ENCODE measurements at regions not wholly inside any gene's neighbourhood (a gene's known extent, or its start where the extent isn't known, plus 50 kb on each side); places are given as distances from the start of the nearest gene placed in this dataset.
"Not testable (repeated sequence)": the region's sequence is repeated elsewhere in the genome, so short reads cannot be mapped to it uniquely, and the experiment has no call there.

GRCh38 chr15:59779110-59779509 is 90.0 kb upstream of the BNIP2 start:
- DNase-seq (no peak), ATAC-seq (ENCODE audit: low read depth in 2 of 2) (no peak)
- Mint-ChIP-seq H3K4me3 (no peak overlapping the region), H3K36me3 (no peaks in the 10 kb centered on the region), H3K27me3 (peaks cover 0 to 34% (median 24%) of the 10 kb centered on the region in 3 donors), H3K9me3 (no peaks in the 10 kb centered on the region), H3K27ac (no peak overlapping the region), H3K4me1 (no peaks in the 10 kb centered on the region)

- H3K4me3 Mint-ChIP-seq: no peak overlapping the region
- no peaks in the 10 kb centered on the region for H3K36me3 Mint-ChIP-seq
- H3K27ac Mint-ChIP-seq: no peak overlapping the region
- H3K27me3 Mint-ChIP-seq: peaks cover 0 to 18% (median 12%) of the 10 kb centered on the region in 3 donors
- no peaks in the 10 kb centered on the region for H3K9me3 Mint-ChIP-seq
- no peak for ATAC-seq (ENCODE audit: low read depth in 2 of 2)
- no peak for DNase-seq
- H3K4me1 Mint-ChIP-seq: no peaks in the 10 kb centered on the region
These were observed 75.7 kb upstream of the BNIP2 start for GRCh38 chr15:59764775-59765174.

GRCh38 chr15:59762558-59762957 is 73.4 kb upstream of the BNIP2 start:
- no peak overlapping the region for H3K4me3 Mint-ChIP-seq

GRCh38 chr15:59760256-59760655 is 71.1 kb upstream of the BNIP2 start:
- peaks cover 5 to 34% (median 24%) of the 10 kb centered on the region in 3 donors for H3K27me3 Mint-ChIP-seq
- not testable (repeated sequence) for H3K27ac Mint-ChIP-seq; H3K9me3 Mint-ChIP-seq; H3K4me1 Mint-ChIP-seq; ATAC-seq (ENCODE audit: low read depth in 2 of 2); H3K36me3 Mint-ChIP-seq; H3K4me3 Mint-ChIP-seq; DNase-seq

More at GRCh38 chr15:59762558-59762957, 73.4 kb upstream of the BNIP2 start:
- no peak for DNase-seq
- peak overlapping the region in 1 of 6 donors; percentile 32 for H3K27ac Mint-ChIP-seq
- H3K9me3 Mint-ChIP-seq: no peaks in the 10 kb centered on the region
- no peaks in the 10 kb centered on the region for H3K4me1 Mint-ChIP-seq
- no peaks in the 10 kb centered on the region for H3K36me3 Mint-ChIP-seq
- H3K27me3 Mint-ChIP-seq: peaks cover 0 to 25% (median 16%) of the 10 kb centered on the region in 3 donors
- no peak for ATAC-seq (ENCODE audit: low read depth in 2 of 2)

- peaks cover 0 to 2% (median 0%) of the 10 kb centered on the region in 7 donors for H3K9me3 Mint-ChIP-seq
- no peaks in the 10 kb centered on the region for H3K36me3 Mint-ChIP-seq
- peaks cover 17 to 53% (median 41%) of the 10 kb centered on the region in 3 donors for H3K27me3 Mint-ChIP-seq
- no peak overlapping the region for H3K27ac Mint-ChIP-seq
- H3K4me3 Mint-ChIP-seq: no peak overlapping the region
- DNase-seq (no peak), ATAC-seq (ENCODE audit: low read depth in 2 of 2) (no peak)
- peaks cover 0 to 9% (median 3%) of the 10 kb centered on the region in 3 donors for H3K4me1 Mint-ChIP-seq
These were observed 62.7 kb upstream of the BNIP2 start for GRCh38 chr15:59751552-59752413.

GRCh38 chr15:59746777-59747176 is 57.7 kb upstream of the BNIP2 start:
- DNase-seq (no peak), ATAC-seq (ENCODE audit: low read depth in 2 of 2) (no peak)
- Mint-ChIP-seq H3K4me1 (peaks cover 0 to 9% (median 7%) of the 10 kb centered on the region in 3 donors), H3K36me3 (peaks cover 5 to 8% of the 10 kb centered on the region in 2 donors), H3K27ac (no peak overlapping the region), H3K4me3 (no peak overlapping the region), H3K9me3 (peaks cover 5 to 23% (median 16%) of the 10 kb centered on the region in 7 donors), H3K27me3 (peaks cover 26 to 43% (median 32%) of the 10 kb centered on the region in 3 donors)

- H3K36me3 Mint-ChIP-seq: peaks cover 5 to 8% of the 10 kb centered on the region in 2 donors
- no peak overlapping the region for H3K4me3 Mint-ChIP-seq
- H3K27me3 Mint-ChIP-seq: peaks cover 24 to 34% (median 26%) of the 10 kb centered on the region in 3 donors
- H3K9me3 Mint-ChIP-seq: peaks cover 5 to 23% (median 14%) of the 10 kb centered on the region in 7 donors
- H3K4me1 Mint-ChIP-seq: peaks cover 0 to 3% (median 0%) of the 10 kb centered on the region in 3 donors
- H3K27ac Mint-ChIP-seq: peak overlapping the region in 1 of 6 donors; percentile 42
- DNase-seq (no peak), ATAC-seq (ENCODE audit: low read depth in 2 of 2) (no peak)
These were observed 52.3 kb upstream of the BNIP2 start for GRCh38 chr15:59741274-59741906.

- Mint-ChIP-seq H3K27ac (no peak overlapping the region), H3K4me3 (no peak overlapping the region), H3K36me3 (peaks cover 5 to 8% of the 10 kb centered on the region in 2 donors), H3K27me3 (peaks cover 19 to 26% (median 26%) of the 10 kb centered on the region in 3 donors), H3K4me1 (peaks cover 0 to 3% (median 0%) of the 10 kb centered on the region in 3 donors), H3K9me3 (peaks cover 5 to 18% (median 13%) of the 10 kb centered on the region in 7 donors)
- ATAC-seq (ENCODE audit: low read depth in 2 of 2) (no peak), DNase-seq (no peak)
These were observed 50.6 kb upstream of the BNIP2 start for GRCh38 chr15:59739557-59740186.

Measured in naive B cell (primary cell).